Endothelial cell of umbilical vein (primary cell): ENCODE measurements at regions not wholly inside any gene's neighbourhood (a gene's known extent, or its start where the extent isn't known, plus 50 kb on each side); places are given as distances from the start of the nearest gene placed in this dataset.
A peak's percentile ranks its signal among the peaks of the same experiment; 100 is the strongest.

Source experiments
- BruUV-seq: library from RNA; stranded (reverse); fragments of 400-500 nt; replicated peaks from 2 replicates; lab custom pipeline; 2021; lab: Mats Ljungman, UMichigan
- CTCF ChIA-PET: fragments of 300-600, 350-600 bp; sonication (Branson Sonifier 250); formaldehyde crosslinking; loops from one replicate; lab custom pipeline; 2021; ENCODE audit warnings: antibody characterized with exemption, inconsistent platforms; lab: Charles Lee
- POLR2A ChIA-PET: fragments of 300-600, 350-600 bp; sonication (Branson Sonifier 250); formaldehyde crosslinking; loops from one replicate; lab custom pipeline; 2021; ENCODE audit warnings: antibody characterized with exemption, inconsistent platforms; lab: Charles Lee
- DNase-seq: peaks from one replicate; pipeline ENCODE4 v3.0.0-alpha.2; 2011; ENCODE audit warnings: low read depth, low spot score
- FAIRE-seq: peaks from 2 replicates; lab custom pipeline; 2011; peaks lifted over from hg19 to GRCh38; lab: Jason Lieb, UNC
- H2AFZ ChIP-seq: 2 replicates; pipeline ENCODE4 v1.6.0; 2012; ENCODE audit warnings: low read depth, low read length, control low read depth, inconsistent platforms
- H3K27ac ChIP-seq: 2 replicates; pipeline ENCODE4 v1.5.1; 2011; ENCODE audit warnings: low read depth, mild to moderate bottlenecking, control low read depth, low read length, moderate library complexity; ENCODE audit not compliant: insufficient read depth
- H3K27me3 ChIP-seq, 2 experiments: 2 replicates each; pipeline versions ENCODE4 v1.6.0 to v1.6.1; 2011; ENCODE audit warnings: low read length in 2 of 2, mixed read lengths in 1 of 2; ENCODE audit not compliant: control insufficient read depth in 2 of 2, insufficient read depth in 2 of 2
- H3K36me3 ChIP-seq, 2 experiments: 2 replicates in 1 of 2; 3 replicates in 1 of 2; pipeline ENCODE4 v1.5.1; 2011; ENCODE audit warnings: low read length in 2 of 2, mild to moderate bottlenecking in 1 of 2, moderate library complexity in 1 of 2; ENCODE audit not compliant: control insufficient read depth in 2 of 2, insufficient read depth in 2 of 2; ENCODE audit errors: extremely low read depth in 1 of 2
- H3K4me1 ChIP-seq: 3 replicates; pipeline ENCODE4 v1.5.1; 2011; ENCODE audit warnings: mild to moderate bottlenecking, low read length; ENCODE audit not compliant: control insufficient read depth, insufficient read depth; ENCODE audit errors: extremely low read depth
- H3K4me2 ChIP-seq: 2 replicates; pipeline ENCODE4 v1.6.1; 2011; ENCODE audit warnings: low read length, control low read depth, mixed read lengths; ENCODE audit not compliant: insufficient read depth
- H3K4me3 ChIP-seq, 3 experiments: fragments of 200-600 bp in 1 of 3; sonication (generic), shearing (Covaris generic) in 1 of 3; replicated peaks in 1 of 3; 2 replicates each; pipeline ENCODE4 v1.5.1; 2011 to 2016; ENCODE audit warnings: control low read depth in 3 of 3, low read length in 3 of 3, mild to moderate bottlenecking in 2 of 3, inconsistent platforms in 1 of 3, low read depth in 1 of 3, moderate library complexity in 1 of 3; ENCODE audit not compliant: insufficient read depth in 1 of 3
- H3K79me2 ChIP-seq: 2 replicates; pipeline ENCODE4 v1.6.0; 2012; ENCODE audit warnings: low read length, inconsistent platforms; ENCODE audit not compliant: control insufficient read depth, insufficient read depth
- H3K9ac ChIP-seq: replicated peaks from 2 replicates; pipeline ENCODE3; 2011; ENCODE audit warnings: low read length, control low read depth; ENCODE audit not compliant: insufficient read depth; ENCODE audit errors: extremely low read depth
- H3K9me1 ChIP-seq: replicated peaks from 3 replicates; pipeline ENCODE4 v1.6.0; 2011; ENCODE audit warnings: mild to moderate bottlenecking, low read length; ENCODE audit not compliant: control insufficient read depth, insufficient read depth; ENCODE audit errors: extremely low read depth
- H3K9me3 ChIP-seq: replicated peaks from 2 replicates; pipeline ENCODE4 v1.5.1; 2012; ENCODE audit warnings: low read length, inconsistent platforms; ENCODE audit not compliant: control insufficient read depth, insufficient read depth
- H4K20me1 ChIP-seq: replicated peaks from 2 replicates; pipeline ENCODE3; 2011; ENCODE audit warnings: mild to moderate bottlenecking, low read length; ENCODE audit not compliant: control insufficient read depth, insufficient read depth; ENCODE audit errors: extremely low read depth
- EZH2 ChIP-seq: IDR thresholded peaks from 2 replicates; pipeline ENCODE4 v1.6.1; 2012; ENCODE audit warnings: borderline replicate concordance, low read depth, mild to moderate bottlenecking, moderate library complexity, low read length, inconsistent platforms; ENCODE audit not compliant: severe bottlenecking
- FOS ChIP-seq: IDR thresholded peaks from 2 replicates; pipeline ENCODE4 v1.6.1; 2011; ENCODE audit warnings: mild to moderate bottlenecking, low read length, moderate library complexity, borderline replicate concordance; ENCODE audit not compliant: insufficient read depth
- GATA2 ChIP-seq: IDR thresholded peaks from 2 replicates; pipeline ENCODE4 v1.7.0; 2011; ENCODE audit warnings: low read depth, mild to moderate bottlenecking, moderate library complexity, mixed read lengths, low read length; ENCODE audit not compliant: insufficient read length, insufficient read depth
- JUN ChIP-seq: IDR thresholded peaks from 2 replicates; pipeline ENCODE4 v1.6.1; 2011; ENCODE audit warnings: borderline replicate concordance, low read depth; ENCODE audit not compliant: insufficient read length, insufficient read depth
- MAX ChIP-seq: IDR thresholded peaks from 2 replicates; pipeline ENCODE4 v1.6.1; 2011; ENCODE audit not compliant: insufficient read depth, insufficient read length
- MYC ChIP-seq: IDR thresholded peaks from one replicate; pipeline ENCODE4 v1.6.1; 2011; ENCODE audit warnings: mild to moderate bottlenecking, low read depth, low read length
- POLR2A ChIP-seq: IDR thresholded peaks from 2 replicates; pipeline ENCODE4 v1.6.1; 2012; ENCODE audit warnings: low read depth, mild to moderate bottlenecking, control low read depth, low read length
- POLR2AphosphoS5 ChIP-seq: IDR thresholded peaks from 2 replicates; pipeline ENCODE4 v1.6.1; 2012; ENCODE audit warnings: low read depth, mild to moderate bottlenecking, control low read depth, low read length, moderate library complexity; ENCODE audit not compliant: insufficient read depth
- dilution Hi-C: fragments of 300-500 bp; cut with MboI; formaldehyde crosslinking; loops from one replicate; pipeline ENCODE4 v1.15.0; 2019; ENCODE audit warnings: low sequenced_read_pairs; ENCODE audit not compliant: extremely low pct_ligation_motif_present
- intact Hi-C: fragments of 100-400 bp; cut with micrococcal nuclease; formaldehyde crosslinking; loops from one replicate; pipeline ENCODE4 v1.10.0; 2022
- TF ChIP-seq, protein P1 (sequence below), 2 donors: IDR thresholded peaks; 1 replicate in 1 of 2; 2 replicates in 1 of 2; pipeline ENCODE4 v1.5.1; 2011; ENCODE audit warnings: low read length in 2 of 2, mild to moderate bottlenecking in 2 of 2, moderate library complexity in 2 of 2, control low read depth in 1 of 2, inconsistent platforms in 1 of 2, low read depth in 1 of 2; ENCODE audit not compliant: insufficient read depth in 1 of 2; ENCODE audit errors: extremely low read depth in 1 of 2

- CTCF ChIA-PET = no interaction called here
- no peaks in the 10 kb centered on the region for H3K27me3 ChIP-seq
- POLR2A ChIA-PET = no interaction called here
- peaks cover 26% of the 10 kb centered on the region for H3K4me1 ChIP-seq
- BruUV-seq = no TSS peak
- no peaks in the 10 kb centered on the region for H3K36me3 ChIP-seq
- no peak overlapping the region for H3K4me2 ChIP-seq
- no peak overlapping the region for H3K27ac ChIP-seq
- peak overlapping the region; percentile 30 for H2AFZ ChIP-seq
- intact Hi-C loops = no loop called here
- TF ChIP-seq MAX (no peak), EZH2 (no peak), FOS (no peak), MYC (no peak), GATA2 (no peak), POLR2A (no peak), POLR2AphosphoS5 (no peak), JUN (no peak)
- TF ChIP-seq, protein P1, sequence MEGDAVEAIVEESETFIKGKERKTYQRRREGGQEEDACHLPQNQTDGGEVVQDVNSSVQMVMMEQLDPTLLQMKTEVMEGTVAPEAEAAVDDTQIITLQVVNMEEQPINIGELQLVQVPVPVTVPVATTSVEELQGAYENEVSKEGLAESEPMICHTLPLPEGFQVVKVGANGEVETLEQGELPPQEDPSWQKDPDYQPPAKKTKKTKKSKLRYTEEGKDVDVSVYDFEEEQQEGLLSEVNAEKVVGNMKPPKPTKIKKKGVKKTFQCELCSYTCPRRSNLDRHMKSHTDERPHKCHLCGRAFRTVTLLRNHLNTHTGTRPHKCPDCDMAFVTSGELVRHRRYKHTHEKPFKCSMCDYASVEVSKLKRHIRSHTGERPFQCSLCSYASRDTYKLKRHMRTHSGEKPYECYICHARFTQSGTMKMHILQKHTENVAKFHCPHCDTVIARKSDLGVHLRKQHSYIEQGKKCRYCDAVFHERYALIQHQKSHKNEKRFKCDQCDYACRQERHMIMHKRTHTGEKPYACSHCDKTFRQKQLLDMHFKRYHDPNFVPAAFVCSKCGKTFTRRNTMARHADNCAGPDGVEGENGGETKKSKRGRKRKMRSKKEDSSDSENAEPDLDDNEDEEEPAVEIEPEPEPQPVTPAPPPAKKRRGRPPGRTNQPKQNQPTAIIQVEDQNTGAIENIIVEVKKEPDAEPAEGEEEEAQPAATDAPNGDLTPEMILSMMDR (IDR thresholded peaks at IDR 0.05; ENCODE audit: extremely low read depth in 1 of 2, insufficient read depth in 1 of 2, low read depth in 1 of 2, low read length in 2 of 2) = no peak
- H3K4me3 ChIP-seq = no peak overlapping the region
- H3K79me2 ChIP-seq = no peaks in the 10 kb centered on the region
- dilution Hi-C loops = no loop called here
- no peaks in the 10 kb centered on the region for H3K9me3 ChIP-seq
- H3K9me1 ChIP-seq = no peaks in the 10 kb centered on the region
- no peak for FAIRE-seq
- H4K20me1 ChIP-seq = no peaks in the 10 kb centered on the region
- no peak for DNase-seq
- H3K9ac ChIP-seq = no peak overlapping the region
Measured at GRCh38 chr2:188784269-188784762, 189.9 kb upstream of the COL3A1 start.
